GM11168 (cell line): ENCODE measurements at regions not wholly inside any gene's neighbourhood (a gene's known extent, or its start where the extent isn't known, plus 50 kb on each side); places are given as distances from the start of the nearest gene placed in this dataset.

ENCODE experiments used
- in situ Hi-C: fragments of 300-500 bp; cut with MboI; formaldehyde crosslinking; loops from one replicate; pipeline ENCODE4 v1.12.0; 2022; ENCODE audit warnings: low sequenced_read_pairs; ENCODE audit not compliant: unreplicated experiment

DNA sequence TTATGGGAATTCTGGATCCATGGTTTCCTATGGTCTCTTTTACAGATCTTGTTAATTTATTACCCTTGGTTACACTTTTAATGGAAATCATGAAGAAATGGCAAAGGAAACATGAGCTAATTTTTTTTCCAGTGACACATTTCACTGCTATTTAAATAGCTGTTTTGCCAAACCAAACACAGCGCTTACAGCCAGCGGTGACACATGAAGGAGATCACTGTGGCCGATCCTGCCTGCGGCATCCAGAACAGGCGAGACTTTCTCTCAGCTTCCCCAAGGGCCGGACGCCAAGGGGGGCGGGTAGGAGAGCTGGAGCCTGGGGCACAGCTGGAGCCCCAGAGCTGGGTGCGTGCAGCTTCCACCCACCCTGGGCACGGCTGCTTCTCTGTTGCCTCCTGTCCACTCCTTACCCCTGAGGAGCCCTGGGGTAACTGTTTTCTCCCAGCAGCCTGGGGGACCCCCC, 81.4 kb upstream of the PKDCC start:
- in situ Hi-C loops: no loop called here

DNA sequence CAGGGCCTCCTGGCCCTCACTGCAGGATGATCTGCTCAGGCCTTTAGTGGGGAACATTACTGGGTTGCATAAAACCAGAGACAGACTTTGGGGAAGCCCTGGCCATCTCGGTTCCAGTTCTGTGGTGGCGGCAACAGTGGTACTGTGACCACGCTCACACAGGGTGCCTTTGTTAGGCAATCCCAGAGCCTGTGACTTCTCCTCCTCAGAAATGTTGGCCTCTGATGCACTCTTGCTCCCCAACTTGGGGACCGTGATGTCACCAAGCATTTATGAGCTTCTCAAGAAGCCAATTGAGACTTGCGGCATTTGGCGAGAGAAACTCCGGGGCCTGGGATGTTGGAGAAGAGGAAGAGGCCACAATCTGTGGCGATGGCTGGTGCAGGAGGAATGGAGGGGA, 80.9 kb upstream of the PKDCC start:
- in situ Hi-C loops: no loop called here

DNA sequence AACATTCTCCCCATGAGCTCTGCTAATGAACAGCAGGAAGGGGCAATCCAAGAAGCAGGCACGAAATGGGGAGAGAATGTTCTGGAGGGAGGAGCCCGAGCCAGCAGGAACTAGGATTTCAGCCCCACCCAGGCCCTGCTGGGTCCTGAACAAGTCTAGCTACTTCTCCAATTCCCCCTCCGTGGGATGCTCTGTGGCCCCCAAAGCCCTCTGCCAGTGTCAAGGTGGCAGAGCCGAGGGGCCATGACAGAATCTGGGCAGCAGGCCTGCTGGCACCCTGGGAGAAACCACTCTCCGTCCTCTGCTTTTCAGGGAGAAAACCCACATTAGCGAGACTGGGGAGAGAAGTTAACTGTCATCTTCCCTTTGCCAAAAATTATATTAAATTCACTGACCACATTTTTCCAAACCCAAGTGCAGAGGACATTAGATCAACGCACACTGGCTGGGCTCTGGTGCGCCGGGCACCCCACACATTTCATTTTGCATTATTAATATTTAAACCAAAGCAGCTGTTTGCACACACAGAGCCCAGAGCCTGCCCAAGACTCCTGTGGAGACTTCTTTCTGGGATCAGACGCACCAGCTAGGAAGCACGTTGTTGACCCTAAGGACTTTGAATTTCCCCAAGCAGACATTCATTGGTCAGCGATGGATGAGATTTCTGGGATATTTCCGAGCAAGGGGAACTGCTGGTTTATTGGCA, 80.2 kb upstream of the PKDCC start:
- in situ Hi-C loops: no loop called here

DNA sequence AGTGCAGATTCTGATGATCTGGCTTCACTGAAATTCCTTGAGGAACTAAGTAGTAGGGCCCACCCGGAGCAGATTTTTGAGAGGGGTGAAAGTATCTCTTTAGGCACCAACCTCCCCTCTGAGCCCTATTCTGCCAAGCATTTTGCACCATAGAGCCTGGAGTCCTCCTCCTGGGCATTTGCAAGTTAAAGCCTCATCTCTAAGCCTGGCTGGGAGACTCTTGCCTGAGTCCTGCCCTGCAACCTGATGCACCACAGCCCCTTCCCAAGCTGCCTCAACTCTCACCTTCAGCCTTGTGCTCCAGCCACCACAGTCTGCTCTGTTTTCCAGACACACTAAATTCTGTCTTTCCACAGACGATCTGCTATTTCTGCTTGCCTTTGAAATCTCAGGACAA, 79.6 kb upstream of the PKDCC start:
- in situ Hi-C loops: no loop called here

DNA sequence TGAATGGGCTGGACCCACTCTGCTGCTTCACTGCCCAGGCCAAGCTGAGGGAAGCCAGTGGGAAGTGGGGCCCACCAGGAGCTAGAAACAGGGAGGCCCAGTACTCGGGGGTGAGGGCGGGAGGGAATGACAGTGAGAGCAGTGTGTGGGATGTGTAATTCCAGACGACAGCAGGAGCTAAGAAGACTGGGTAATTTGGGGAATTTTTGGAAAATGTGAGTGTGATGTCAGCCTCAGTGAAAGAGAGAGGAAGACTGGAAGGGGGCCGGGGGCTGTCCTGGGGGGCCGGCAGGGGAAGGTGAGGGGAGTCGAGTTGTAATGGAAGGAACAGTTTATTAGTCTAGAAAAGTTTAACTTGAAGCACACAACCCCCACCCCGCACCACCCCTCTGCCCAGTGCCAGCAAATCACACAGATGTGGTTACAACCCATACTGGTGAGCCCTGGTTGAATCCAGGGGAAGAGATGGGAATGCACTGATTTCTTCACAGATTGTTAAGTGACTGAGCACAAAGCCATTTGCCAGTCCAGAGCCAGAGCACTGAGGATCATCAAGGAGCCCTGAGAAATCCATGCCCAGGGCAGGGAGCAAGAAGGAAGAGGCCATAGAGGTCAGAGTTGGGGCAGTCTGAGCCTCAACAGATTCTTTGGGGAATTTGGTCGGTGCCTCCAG, 76.7 kb upstream of the PKDCC start:
- in situ Hi-C loops: no loop called here

DNA sequence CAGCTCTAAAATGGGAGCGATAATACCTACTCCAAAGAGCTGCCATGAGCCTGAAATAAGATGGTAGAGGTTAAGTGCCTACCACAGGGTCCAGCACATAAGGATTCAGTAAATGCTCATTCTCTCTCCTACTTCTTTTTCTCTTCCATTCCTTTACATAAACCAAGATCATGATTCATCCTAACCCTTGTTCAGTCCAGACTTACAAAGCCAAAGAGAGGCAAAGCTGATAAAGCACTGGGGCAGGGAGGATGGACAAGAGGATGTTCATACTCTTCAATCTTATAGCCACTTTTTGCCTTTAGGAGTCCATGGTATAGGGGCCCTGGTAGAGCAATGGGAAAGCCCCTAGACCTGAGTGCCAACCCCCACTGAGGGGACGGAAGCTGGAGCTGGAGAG, 75.6 kb upstream of the PKDCC start:
- in situ Hi-C loops: no loop called here

DNA sequence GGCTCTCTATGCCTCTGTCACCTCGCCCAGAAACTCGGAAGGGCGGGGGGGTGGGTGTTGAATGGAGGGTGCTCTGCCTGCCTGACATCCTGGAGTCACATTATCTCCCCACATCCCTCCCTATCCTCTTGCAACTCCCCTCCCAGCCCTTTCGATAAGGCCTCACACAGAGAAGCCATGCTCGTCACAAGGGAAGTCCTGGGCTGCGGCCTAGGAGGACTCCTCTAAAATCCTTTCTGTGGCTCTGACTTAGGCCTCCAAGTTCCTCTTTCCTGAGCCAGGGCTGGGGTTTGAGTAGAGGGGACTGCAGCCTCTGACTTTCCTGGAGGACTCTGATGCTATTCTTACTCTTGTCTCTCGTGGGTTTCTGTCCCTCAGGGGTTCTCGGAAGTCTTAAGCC, 75.0 kb upstream of the PKDCC start:
- in situ Hi-C loops: no loop called here

DNA sequence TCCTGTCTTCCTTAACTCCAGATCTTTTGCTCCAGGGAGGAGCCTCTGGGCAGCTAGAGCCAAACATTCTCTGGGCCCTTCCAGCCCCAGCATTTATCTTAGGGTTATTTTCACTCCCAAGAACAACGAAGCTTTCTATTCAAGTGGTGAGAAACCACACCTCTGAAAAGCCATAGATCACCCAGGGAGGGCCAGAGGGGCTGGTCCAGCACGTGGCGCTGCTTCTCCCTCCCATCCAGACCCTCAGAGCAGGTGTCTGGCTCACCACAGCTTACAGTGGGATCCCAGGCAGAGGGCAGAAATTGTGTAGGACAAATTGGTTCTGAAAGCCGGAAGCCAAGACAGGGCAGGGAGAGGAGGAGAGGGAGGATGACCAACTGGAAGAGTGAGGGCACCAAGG, 74.0 kb upstream of the PKDCC start:
- in situ Hi-C loops: no loop called here

DNA sequence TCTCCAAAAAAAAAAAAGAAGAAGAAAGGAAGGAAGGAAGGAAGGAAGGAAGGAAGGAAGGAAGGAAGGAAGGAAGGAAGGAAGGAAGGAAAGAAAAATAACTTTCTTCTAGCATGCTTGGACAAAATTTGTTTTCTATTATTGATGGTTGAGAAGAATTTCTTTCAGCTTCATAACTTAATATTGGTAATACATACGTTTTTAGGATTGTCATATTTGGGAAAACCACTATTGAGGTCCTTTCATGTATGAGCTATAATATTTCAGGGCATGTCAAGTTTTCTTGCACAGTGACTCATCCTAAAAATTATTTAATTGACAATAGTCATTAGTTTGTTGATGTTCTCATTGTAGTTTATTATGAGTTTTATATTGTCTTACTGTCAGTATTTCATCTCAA, 66.4 kb upstream of the PKDCC start:
- in situ Hi-C loops: no loop called here

DNA sequence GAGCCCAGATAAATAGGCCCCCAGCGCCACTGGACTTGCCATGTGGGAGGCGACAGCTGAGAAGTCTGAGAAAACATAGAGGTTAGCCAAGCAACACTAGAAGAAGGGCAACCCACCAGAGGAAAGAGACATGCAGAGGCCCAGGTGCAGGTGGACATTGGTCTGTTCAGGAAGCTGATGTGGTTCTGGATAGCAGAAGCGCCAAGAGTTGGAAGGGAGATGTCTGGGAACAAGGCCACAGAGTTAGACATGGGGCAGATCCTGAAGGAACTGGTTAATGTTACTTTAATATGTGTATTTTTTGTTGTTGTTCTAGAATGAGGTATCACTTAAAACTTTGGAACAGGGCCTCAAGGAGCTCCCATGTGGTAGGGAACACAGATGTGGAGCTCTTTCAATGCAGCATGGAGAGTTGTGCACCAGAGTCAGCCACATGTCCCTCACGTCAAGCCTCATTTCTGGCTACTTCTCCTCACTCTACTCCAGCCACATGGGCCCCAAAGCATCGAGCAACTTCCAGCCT, 62.2 kb upstream of the PKDCC start:
- in situ Hi-C loops: no loop called here

DNA sequence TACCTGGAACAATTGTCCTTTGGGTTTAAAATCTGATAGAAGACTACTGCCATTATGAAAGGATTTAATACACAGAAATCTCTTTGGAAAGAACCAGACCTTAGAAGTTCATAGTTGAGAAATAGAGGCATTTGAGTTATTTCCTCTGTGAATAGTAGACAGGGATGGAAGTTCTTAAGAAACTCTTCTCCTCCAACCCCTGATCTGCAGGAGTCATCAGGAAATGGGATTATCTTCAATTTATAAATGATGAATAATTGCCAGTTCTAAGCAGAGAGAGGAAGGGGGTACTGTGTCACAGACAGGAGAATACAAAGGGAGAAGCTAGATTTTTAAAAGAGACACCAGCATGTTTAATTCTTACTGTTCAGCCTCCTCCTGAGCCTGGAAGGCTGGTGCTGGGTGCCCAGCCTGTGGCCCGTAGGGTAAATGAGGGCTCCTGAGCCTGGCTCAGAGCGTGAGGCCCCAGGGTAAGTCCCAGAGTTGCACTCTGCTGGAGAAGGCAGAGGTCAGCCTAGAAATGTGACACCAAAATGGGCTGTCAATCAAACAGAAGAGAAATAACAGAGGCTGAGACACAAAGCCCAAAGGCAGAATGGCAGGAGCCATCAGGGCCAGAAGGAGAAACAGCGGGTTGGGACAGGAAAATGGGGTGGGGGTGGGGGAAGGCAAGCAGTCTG, 58.2 kb upstream of the PKDCC start:
- in situ Hi-C loops: no loop called here

DNA sequence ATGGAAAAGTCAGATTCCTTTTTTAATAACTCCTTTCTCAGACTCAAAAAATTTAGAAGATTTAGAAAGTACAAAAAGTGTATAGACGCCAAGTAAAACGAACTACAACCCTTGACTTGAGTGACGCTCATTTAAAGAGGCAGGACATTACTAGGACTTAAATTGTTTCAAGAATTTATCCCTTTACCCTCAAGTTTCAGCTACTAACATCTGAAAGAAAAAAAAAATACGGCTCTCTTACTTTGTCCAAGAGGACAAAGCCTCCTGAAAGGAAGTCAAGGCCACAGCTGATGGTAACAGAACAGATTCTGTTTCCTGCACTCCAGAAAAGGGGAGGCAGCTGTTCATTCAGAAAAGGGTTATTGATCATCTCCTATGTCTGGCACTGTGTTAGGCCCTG, 57.6 kb upstream of the PKDCC start:
- in situ Hi-C loops: no loop called here

DNA sequence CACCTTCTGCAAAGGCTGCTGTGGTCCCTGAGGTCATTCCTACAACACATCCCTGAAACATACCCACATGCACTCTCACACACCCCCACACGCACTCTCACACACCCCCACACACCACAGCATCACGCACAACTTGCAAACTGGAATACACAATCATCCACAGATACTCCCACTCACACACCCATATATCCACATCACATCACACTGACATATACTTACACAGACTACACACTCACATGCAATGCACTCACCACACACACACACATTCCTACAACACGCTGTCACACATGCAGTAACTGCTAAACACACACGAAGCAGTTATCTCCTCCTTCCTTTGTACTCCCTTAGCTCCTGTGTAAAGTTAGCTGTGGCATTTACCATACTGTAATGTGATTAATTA, 57.1 kb upstream of the PKDCC start:
- in situ Hi-C loops: no loop called here

DNA sequence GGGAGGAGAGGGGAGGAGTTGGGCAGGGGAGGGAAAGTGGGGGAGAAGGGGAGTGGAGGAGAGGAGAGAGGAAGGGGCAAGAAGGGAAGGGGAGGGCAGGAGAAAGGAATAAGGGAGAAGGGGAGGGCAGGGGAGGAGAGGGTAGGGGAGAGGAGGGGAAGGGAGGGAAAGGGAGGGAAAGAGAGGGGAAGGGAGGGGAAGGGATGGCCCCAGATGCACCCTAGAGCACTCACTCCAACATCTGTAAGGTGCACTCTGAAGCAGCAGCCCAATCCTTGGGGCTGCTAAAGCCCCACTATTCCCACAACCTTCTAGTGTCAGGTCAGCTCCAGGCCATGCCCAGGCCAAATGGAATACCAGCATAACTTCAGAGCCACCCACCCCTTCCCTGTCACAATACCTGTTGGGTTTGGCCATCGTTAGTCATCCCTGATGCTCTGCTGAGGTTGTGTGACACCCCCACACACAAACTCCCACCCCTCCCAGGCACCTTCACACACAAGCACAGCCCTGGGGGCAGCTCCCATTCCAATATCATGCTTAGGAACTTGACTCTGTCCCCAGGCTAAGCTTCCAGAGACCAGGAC, 55.7 kb upstream of the PKDCC start:
- in situ Hi-C loops: no loop called here

DNA sequence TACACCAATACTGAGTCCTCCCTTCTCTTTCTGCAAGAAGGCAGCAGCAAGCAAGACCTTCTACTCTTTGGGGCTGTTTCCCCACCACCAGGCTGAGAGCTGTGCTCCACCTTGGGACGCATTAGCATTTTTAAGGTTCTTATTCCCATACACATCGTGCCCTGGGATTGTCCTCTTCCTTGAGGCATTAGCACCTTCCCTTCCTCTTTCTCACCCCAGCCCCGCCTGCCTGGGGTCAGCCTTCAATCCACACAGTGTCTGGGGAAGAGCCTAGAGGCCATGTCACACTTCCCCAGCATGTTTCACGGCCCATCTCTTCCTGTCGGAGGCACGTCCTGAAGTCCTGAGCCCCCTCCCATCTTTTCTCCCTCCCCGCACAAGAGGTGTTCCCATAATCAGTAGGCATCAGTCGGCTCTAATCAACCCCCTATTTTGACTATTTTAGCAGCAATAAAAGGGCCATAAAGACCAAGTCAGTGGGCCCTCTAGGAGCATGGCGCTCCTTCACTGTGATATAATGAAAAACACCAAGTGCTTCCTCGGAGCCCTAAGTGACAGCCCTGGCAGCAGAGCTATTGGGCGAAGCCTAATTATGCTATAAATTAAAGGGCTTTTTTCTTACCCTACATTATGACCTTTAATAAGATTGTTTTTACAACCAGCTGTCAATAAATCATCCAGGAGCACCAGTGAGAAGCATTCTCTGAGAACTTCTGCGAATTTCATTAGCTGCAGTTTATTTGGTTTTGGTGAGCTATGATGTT, 55.0 kb upstream of the PKDCC start:
- in situ Hi-C loops: no loop called here

DNA sequence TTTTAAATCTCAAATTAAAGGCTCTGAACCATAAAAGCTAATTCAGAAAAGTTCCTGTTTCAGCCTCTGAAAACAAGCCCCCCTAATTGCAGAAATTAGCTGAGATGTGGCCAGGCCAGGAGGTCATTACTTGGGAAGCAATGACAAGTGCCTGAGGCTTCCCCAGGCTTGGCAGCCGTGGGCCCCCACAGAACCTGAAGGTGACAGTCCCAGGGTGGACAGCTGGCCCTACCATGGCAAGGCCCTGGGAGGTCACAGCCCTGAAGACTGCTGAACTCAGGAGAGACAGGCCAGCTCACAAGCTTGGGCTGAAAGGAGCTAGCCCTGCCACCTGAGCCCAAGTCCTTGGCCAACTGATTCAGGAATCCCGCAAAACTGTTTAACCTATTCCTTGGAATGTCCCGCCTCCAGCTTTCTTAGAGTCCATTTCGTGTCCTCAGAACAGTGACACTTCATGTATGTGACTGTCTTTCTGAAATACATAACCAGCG, 54.3 kb upstream of the PKDCC start:
- in situ Hi-C loops: no loop called here

DNA sequence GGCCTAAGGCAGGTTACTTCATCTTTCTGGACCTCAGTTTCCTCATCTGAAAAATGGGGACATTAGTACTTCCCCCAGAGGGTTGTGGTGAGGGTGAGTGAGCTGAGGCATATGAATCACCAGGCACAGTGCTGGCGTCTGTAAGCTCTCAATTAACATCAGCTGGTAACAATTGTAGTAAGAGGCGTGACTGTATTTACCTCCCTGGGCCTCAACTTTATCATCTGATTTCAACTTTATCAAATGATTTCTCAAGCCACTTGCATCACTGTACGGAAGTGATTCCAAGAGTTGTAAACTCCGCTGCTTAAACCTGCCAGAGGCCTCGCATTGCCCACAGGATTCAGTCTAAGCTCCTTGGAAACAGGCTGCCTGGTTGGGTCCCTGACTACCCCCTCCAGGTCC, 53.6 kb upstream of the PKDCC start:
- in situ Hi-C loops: no loop called here

DNA sequence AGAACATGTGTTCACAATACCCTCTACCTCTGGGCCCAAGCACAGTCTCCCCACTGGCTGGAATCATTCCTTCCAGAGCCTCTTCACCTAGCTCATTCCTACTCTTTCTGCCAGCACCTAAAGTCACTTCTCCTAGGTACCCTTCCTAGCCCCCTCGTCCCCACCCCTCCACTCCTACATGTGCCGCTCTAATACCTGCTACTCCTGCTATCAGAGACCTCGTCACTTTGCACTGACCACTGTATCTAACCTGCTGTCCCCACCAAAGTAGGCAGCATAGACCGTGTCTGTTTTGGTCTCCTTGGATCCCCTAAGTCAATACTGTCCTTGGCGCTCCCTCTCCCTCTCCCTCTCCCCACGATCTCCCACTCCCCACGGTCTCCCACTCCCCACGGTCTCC, 53.2 kb upstream of the PKDCC start:
- in situ Hi-C loops: no loop called here

DNA sequence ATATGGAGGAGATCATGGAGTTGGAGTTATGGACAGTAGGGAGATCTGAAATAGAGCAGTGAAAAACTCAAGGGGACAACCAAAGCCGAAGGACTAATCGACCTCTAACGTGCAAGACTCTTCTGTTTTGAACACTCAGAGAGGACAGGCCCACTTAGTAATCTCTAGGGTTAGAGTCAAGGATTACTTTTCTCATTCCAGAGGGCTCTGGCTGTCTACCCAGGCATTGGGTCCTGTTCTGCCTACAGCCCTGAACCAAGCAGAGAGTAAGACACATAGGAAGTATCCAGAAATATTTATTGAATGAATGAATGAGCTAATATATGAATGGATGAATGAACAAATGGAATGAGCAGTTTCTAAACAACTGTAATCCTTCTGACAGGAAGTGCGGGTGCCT, 50.3 kb upstream of the PKDCC start:
- in situ Hi-C loops: no loop called here
